Astrocyte (in vitro differentiated cells and primary cell): ENCODE measurements at regions not wholly inside any gene's neighbourhood (a gene's known extent, or its start where the extent isn't known, plus 50 kb on each side); places are given as distances from the start of the nearest gene placed in this dataset.
A peak's percentile ranks its signal among the peaks of the same experiment; 100 is the strongest.
"Not testable (repeated sequence)": the region's sequence is repeated elsewhere in the genome, so short reads cannot be mapped to it uniquely, and the experiment has no call there.

Experiments used
- DNase-seq: peaks from one replicate; pipeline ENCODE4 v3.0.0-alpha.2; 2010; ENCODE audit warnings: low read depth
- FAIRE-seq: peaks from 2 replicates; lab custom pipeline; 2011; peaks lifted over from hg19 to GRCh38; lab: Jason Lieb, UNC
- H2AFZ ChIP-seq: 2 replicates; pipeline ENCODE4 v1.6.0; 2012; ENCODE audit warnings: low read depth, low read length, inconsistent platforms
- H3K27ac ChIP-seq: 2 replicates; pipeline ENCODE4 v1.5.1; 2011; ENCODE audit warnings: low read depth, low read length, inconsistent platforms
- H3K27me3 ChIP-seq: 2 replicates; pipeline ENCODE4 v1.6.0; 2011; ENCODE audit warnings: low read length, inconsistent platforms; ENCODE audit not compliant: insufficient read depth
- H3K36me3 ChIP-seq: 2 replicates; pipeline ENCODE4 v1.5.1; 2011; ENCODE audit warnings: low read length, inconsistent platforms; ENCODE audit not compliant: insufficient read depth
- H3K4me1 ChIP-seq: 2 replicates; pipeline ENCODE4 v1.5.1; 2011; ENCODE audit warnings: low read length, inconsistent platforms; ENCODE audit not compliant: insufficient read depth
- H3K4me2 ChIP-seq: 2 replicates; pipeline ENCODE4 v1.6.0; 2012; ENCODE audit warnings: low read length, inconsistent platforms
- H3K4me3 ChIP-seq: 2 replicates; pipeline ENCODE4 v1.5.1; 2011; ENCODE audit warnings: low read depth, mild to moderate bottlenecking, low read length, inconsistent platforms; ENCODE audit not compliant: insufficient read depth
- H3K79me2 ChIP-seq: 2 replicates; pipeline ENCODE4 v1.6.0; 2012; ENCODE audit warnings: mild to moderate bottlenecking, low read length, inconsistent platforms; ENCODE audit not compliant: insufficient read depth
- H3K9ac ChIP-seq: 2 replicates; pipeline ENCODE4 v1.6.0; 2012; ENCODE audit warnings: mild to moderate bottlenecking, low read length, inconsistent platforms
- H3K9me3 ChIP-seq: 2 replicates; pipeline ENCODE4 v1.5.1; 2012; ENCODE audit warnings: low read depth, mild to moderate bottlenecking, low read length, inconsistent platforms; ENCODE audit not compliant: insufficient read depth
- H4K20me1 ChIP-seq: 2 replicates; pipeline ENCODE4 v1.6.0; 2012; ENCODE audit warnings: low read length, inconsistent platforms; ENCODE audit not compliant: insufficient read depth
- H3K27ac Mint-ChIP-seq: one replicate; pipeline ENCODE4 v1.8.0; 2021; ENCODE audit warnings: mild to moderate bottlenecking, mixed read lengths; ENCODE audit not compliant: unreplicated experiment
- H3K27me3 Mint-ChIP-seq: one replicate; pipeline ENCODE4 v1.8.0; 2021; ENCODE audit warnings: low read depth, mixed read lengths; ENCODE audit not compliant: unreplicated experiment
- H3K36me3 Mint-ChIP-seq: one replicate; pipeline ENCODE4 v1.8.0; 2021; ENCODE audit warnings: low read depth, mixed read lengths; ENCODE audit not compliant: unreplicated experiment
- H3K4me1 Mint-ChIP-seq: one replicate; pipeline ENCODE4 v1.8.0; 2021; ENCODE audit warnings: low read depth, mixed read lengths; ENCODE audit not compliant: unreplicated experiment
- H3K4me3 Mint-ChIP-seq: one replicate; pipeline ENCODE4 v1.8.0; 2021; ENCODE audit warnings: mild to moderate bottlenecking, moderate library complexity, mixed read lengths; ENCODE audit not compliant: unreplicated experiment
- H3K9me3 Mint-ChIP-seq: one replicate; pipeline ENCODE4 v1.8.0; 2021; ENCODE audit warnings: mild to moderate bottlenecking, mixed read lengths; ENCODE audit not compliant: unreplicated experiment
- CTCF ChIP-seq: IDR thresholded peaks from 2 replicates; pipeline ENCODE4 v1.5.1; 2011; ENCODE audit warnings: low read depth, mild to moderate bottlenecking, inconsistent platforms, low read length, moderate library complexity; ENCODE audit not compliant: insufficient read depth
- EZH2 ChIP-seq: IDR thresholded peaks from 2 replicates; pipeline ENCODE4 v1.6.1; 2012; ENCODE audit warnings: mild to moderate bottlenecking, low read length, inconsistent platforms; ENCODE audit not compliant: insufficient read depth

GRCh38 chr6:137806914-137807682, 60.0 kb upstream of the TNFAIP3 start:
- Mint-ChIP-seq H3K9me3 (peaks cover 3% of the 10 kb centered on the region), H3K27me3 (peaks cover 1% of the 10 kb centered on the region), H3K4me1 (peaks cover 24% of the 10 kb centered on the region), H3K27ac (no peak overlapping the region), H3K4me3 (no peak overlapping the region), H3K36me3 (no peaks in the 10 kb centered on the region)
- H3K79me2 ChIP-seq = no peaks in the 10 kb centered on the region
- no peaks in the 10 kb centered on the region for H3K36me3 ChIP-seq
- no peak overlapping the region for H3K9ac ChIP-seq
- H3K27ac ChIP-seq = no peak overlapping the region
- FAIRE-seq (no peak), DNase-seq (no peak)
- no peaks in the 10 kb centered on the region for H3K27me3 ChIP-seq
- H3K4me3 ChIP-seq = no peak overlapping the region
- no peak overlapping the region for H3K4me2 ChIP-seq
- TF ChIP-seq EZH2 (no peak), CTCF (no peak)
- no peaks in the 10 kb centered on the region for H4K20me1 ChIP-seq
- peaks cover 22% of the 10 kb centered on the region for H3K4me1 ChIP-seq
- no peak overlapping the region for H2AFZ ChIP-seq
- H3K9me3 ChIP-seq = no peaks in the 10 kb centered on the region

- Histone ChIP-seq H3K4me1 (peaks cover 22% of the 10 kb centered on the region), H3K4me3 (no peak overlapping the region), H3K9ac (no peak overlapping the region), H3K27ac (peak overlapping the region; percentile 52), H3K9me3 (no peaks in the 10 kb centered on the region), H2AFZ (no peak overlapping the region), H4K20me1 (no peaks in the 10 kb centered on the region), H3K36me3 (no peaks in the 10 kb centered on the region), H3K4me2 (no peak overlapping the region), H3K27me3 (no peaks in the 10 kb centered on the region), H3K79me2 (no peaks in the 10 kb centered on the region)
- no peak for FAIRE-seq
- Mint-ChIP-seq H3K27ac (peak overlapping the region; percentile 8), H3K27me3 (peaks cover 1% of the 10 kb centered on the region), H3K4me3 (no peak overlapping the region), H3K4me1 (peaks cover 24% of the 10 kb centered on the region), H3K9me3 (peaks cover 3% of the 10 kb centered on the region), H3K36me3 (no peaks in the 10 kb centered on the region)
- DNase-seq = peak; percentile 72
- TF ChIP-seq CTCF = no peak
- TF ChIP-seq EZH2 = no peak
These were observed 58.9 kb upstream of the TNFAIP3 start for GRCh38 chr6:137808191-137808590.

- TF ChIP-seq EZH2 = no peak
- no peak for TF ChIP-seq CTCF
- Mint-ChIP-seq H3K4me1 (peaks cover 24% of the 10 kb centered on the region), H3K27me3 (peaks cover 1% of the 10 kb centered on the region), H3K36me3 (no peaks in the 10 kb centered on the region), H3K27ac (no peak overlapping the region), H3K4me3 (no peak overlapping the region), H3K9me3 (peaks cover 3% of the 10 kb centered on the region)
- no peaks in the 10 kb centered on the region for H3K27me3 ChIP-seq
- H3K79me2 ChIP-seq = no peaks in the 10 kb centered on the region
- no peak overlapping the region for H3K4me2 ChIP-seq
- H2AFZ ChIP-seq = no peak overlapping the region
- peaks cover 22% of the 10 kb centered on the region for H3K4me1 ChIP-seq
- FAIRE-seq (no peak), DNase-seq (no peak)
- H4K20me1 ChIP-seq = no peaks in the 10 kb centered on the region
- no peaks in the 10 kb centered on the region for H3K9me3 ChIP-seq
- no peak overlapping the region for H3K4me3 ChIP-seq
- peak overlapping the region; percentile 46 for H3K27ac ChIP-seq
- H3K9ac ChIP-seq = peak overlapping the region; percentile 47
- H3K36me3 ChIP-seq = no peaks in the 10 kb centered on the region
These were observed 58.2 kb upstream of the TNFAIP3 start for GRCh38 chr6:137808836-137809315.

- H3K27ac ChIP-seq, H3K27me3 Mint-ChIP-seq, H3K9me3 Mint-ChIP-seq, H3K4me3 ChIP-seq, H2AFZ ChIP-seq, DNase-seq, H4K20me1 ChIP-seq, H3K27ac Mint-ChIP-seq, H3K4me2 ChIP-seq, FAIRE-seq, H3K27me3 ChIP-seq, H3K4me3 Mint-ChIP-seq, H3K79me2 ChIP-seq, H3K9me3 ChIP-seq, H3K36me3 ChIP-seq, H3K36me3 Mint-ChIP-seq, H3K9ac ChIP-seq: not testable (repeated sequence)
- H3K4me1 Mint-ChIP-seq = peaks cover 24% of the 10 kb centered on the region
- H3K4me1 ChIP-seq = peaks cover 22% of the 10 kb centered on the region
These were observed 57.0 kb upstream of the TNFAIP3 start for GRCh38 chr6:137809895-137810553.
